Cardiac fibroblast (primary cell): ENCODE measurements at regions not wholly inside any gene's neighbourhood (a gene's known extent, or its start where the extent isn't known, plus 50 kb on each side); places are given as distances from the start of the nearest gene placed in this dataset.

Experiments used
- DNase-seq, 2 donors: peaks; one replicate each; pipeline versions ENCODE4 v3.0.0 to v3.0.0-alpha.2; 2010; ENCODE audit warnings: low read depth in 2 of 2
- H3K4me3 ChIP-seq, 2 donors: replicated peaks in 1 of 2; 1 replicate in 1 of 2; 2 replicates in 1 of 2; pipeline ENCODE4 v1.5.1; 2011; ENCODE audit warnings: low read depth in 2 of 2, low read length in 2 of 2, mild to moderate bottlenecking in 2 of 2, moderate library complexity in 1 of 2
- TF ChIP-seq, protein P1 (sequence below): IDR thresholded peaks from one replicate; pipeline ENCODE4 v1.5.1; 2011; ENCODE audit warnings: low read depth, mild to moderate bottlenecking, low read length, inconsistent platforms

DNA sequence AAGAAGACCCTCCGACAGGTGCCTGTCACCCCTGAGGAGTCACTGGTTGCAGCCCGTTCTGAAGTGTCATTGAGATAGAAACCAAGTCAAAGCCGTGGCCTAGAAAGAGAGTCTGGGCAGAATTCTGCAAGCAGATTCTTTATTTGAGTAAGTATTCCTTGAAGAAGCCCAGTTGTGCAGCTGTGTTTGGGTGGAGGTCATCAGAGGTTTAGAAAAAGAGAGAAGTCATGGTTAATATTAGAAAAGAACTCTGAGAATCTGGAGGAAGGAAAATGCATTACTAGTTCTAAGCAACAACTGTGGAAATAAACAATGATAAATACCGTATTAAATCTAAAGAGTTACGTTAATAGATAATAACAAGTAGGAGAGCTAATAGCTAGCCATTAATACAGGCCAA lies 118.8 kb upstream of the KIRREL3 start:
- no peak for DNase-seq
- H3K4me3 ChIP-seq: no peak overlapping the region
- TF ChIP-seq, protein P1, sequence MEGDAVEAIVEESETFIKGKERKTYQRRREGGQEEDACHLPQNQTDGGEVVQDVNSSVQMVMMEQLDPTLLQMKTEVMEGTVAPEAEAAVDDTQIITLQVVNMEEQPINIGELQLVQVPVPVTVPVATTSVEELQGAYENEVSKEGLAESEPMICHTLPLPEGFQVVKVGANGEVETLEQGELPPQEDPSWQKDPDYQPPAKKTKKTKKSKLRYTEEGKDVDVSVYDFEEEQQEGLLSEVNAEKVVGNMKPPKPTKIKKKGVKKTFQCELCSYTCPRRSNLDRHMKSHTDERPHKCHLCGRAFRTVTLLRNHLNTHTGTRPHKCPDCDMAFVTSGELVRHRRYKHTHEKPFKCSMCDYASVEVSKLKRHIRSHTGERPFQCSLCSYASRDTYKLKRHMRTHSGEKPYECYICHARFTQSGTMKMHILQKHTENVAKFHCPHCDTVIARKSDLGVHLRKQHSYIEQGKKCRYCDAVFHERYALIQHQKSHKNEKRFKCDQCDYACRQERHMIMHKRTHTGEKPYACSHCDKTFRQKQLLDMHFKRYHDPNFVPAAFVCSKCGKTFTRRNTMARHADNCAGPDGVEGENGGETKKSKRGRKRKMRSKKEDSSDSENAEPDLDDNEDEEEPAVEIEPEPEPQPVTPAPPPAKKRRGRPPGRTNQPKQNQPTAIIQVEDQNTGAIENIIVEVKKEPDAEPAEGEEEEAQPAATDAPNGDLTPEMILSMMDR: no peak

GRCh38 chr11:127118811-127119210 lies 118.2 kb upstream of the KIRREL3 start:
- TF ChIP-seq, protein P1: no peak
- H3K4me3 ChIP-seq: no peak overlapping the region
- DNase-seq: no peak

GRCh38 chr11:127117231-127117739 lies 116.7 kb upstream of the KIRREL3 start:
- TF ChIP-seq, protein P1: no peak
- DNase-seq: no peak
- no peak overlapping the region for H3K4me3 ChIP-seq

DNA sequence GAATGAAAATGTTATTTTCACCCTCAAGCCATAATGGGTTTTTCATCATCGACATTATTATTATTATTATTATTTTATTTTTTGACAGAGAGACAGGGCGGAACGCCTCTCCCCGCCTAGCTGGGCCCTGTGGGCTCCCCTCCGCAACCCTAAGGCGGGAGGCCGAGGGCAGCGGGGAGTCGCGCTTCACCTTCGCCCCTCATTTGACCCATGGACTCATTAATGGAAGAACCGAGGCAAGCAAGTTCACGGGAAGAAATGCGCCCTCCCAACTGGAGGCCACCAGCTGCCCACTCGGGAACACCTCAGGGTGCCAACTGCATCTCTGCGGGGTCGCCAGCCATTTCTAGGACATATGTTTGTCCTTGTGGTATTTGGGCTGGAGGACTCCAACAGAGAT lies 115.3 kb upstream of the KIRREL3 start:
- H3K4me3 ChIP-seq: no peak overlapping the region
- DNase-seq: no peak

DNA sequence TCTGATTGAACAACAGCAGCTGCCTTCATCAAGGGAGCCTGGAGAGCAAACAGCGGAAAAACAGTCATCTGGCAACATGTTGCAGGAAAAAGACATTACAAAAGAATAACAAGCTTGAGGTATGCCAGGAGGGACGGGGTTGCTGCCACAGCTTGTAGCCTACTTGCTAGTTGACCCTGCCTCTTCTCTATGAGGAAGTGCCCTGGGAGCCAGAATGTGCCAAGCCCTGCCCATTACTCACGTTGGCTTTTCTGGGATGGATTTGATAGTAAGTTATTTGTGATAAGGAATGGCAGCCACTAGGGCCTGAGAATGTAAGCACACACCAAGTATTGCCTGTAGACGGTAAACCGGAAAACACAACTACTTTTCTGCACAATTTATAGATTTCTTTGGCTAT lies 113.5 kb upstream of the KIRREL3 start:
- no peak for DNase-seq
- TF ChIP-seq, protein P1: no peak
- H3K4me3 ChIP-seq: no peak overlapping the region

More for the DNA sequence above, 115.3 kb upstream of the KIRREL3 start:
- TF ChIP-seq, protein P1: no peak

DNA sequence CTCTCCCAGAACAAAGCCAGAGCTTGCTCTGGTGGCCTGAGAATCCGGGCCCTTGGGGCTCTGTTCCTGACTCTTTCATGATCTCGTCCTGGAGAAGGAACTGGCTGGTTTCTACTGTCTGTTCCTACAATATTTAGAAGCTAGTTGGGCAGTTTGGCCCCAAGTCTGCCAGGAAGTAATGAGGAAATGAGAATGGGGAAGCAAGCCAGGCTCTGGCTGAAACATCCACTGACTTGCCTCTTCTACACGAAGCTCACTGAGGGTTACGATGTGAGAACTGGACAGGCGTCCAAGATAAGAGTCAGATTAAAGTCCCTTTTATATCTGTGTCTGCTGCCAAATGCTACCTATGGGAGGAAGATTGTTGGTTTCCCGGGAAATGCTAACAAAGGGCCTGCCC lies 110.0 kb upstream of the KIRREL3 start:
- TF ChIP-seq, protein P1: no peak
- no peak for DNase-seq
- H3K4me3 ChIP-seq: no peak overlapping the region
